ENCODE measurements at regions not wholly inside any gene's neighbourhood (a gene's known extent, or its start where the extent isn't known, plus 50 kb on each side); places are given as distances from the start of the nearest gene placed in this dataset.

GRCh38 chr5:74241751-74242140 lies 398.8 kb downstream of the ENC1 start:
- ChIA-PET POLR2A (no interaction called here), CTCF (interaction anchor here (0.6 kb wide), 1 partner anchor 49 kb away, joined by 3 read pairs; no protein-coding TSS in a partner anchor)
- Histone ChIP-seq H2AFZ (ENCODE audit: low read depth, low read length) (no peak overlapping the region), H3K79me2 (ENCODE audit: control insufficient read depth, insufficient read depth, low read length) (no peaks in the 10 kb centered on the region), H3K4me1 (ENCODE audit: control insufficient read depth, extremely low read depth, insufficient read depth, low read length) (peaks cover 8% of the 10 kb centered on the region), H3K9me1 (replicated peaks; ENCODE audit: control insufficient read depth, extremely low read depth, insufficient read depth, low read length) (no peaks in the 10 kb centered on the region), H3K9me3 (replicated peaks; ENCODE audit: control insufficient read depth, insufficient read depth, low read length) (no peaks in the 10 kb centered on the region), H3K27ac (ENCODE audit: insufficient read depth, low read depth, low read length) (no peak overlapping the region), H3K4me2 (ENCODE audit: insufficient read depth, low read length) (no peak overlapping the region), H3K4me3 (replicated peaks in 1 of 3; ENCODE audit: insufficient read depth in 1 of 3, low read depth in 1 of 3, low read length in 3 of 3) (no peak overlapping the region), H3K9ac (replicated peaks; ENCODE audit: extremely low read depth, insufficient read depth, low read length) (no peak overlapping the region), H4K20me1 (replicated peaks; ENCODE audit: control insufficient read depth, extremely low read depth, insufficient read depth, low read length) (no peaks in the 10 kb centered on the region), H3K36me3 (ENCODE audit: control insufficient read depth in 2 of 2, extremely low read depth in 1 of 2, insufficient read depth in 2 of 2, low read length in 2 of 2) (no peaks in the 10 kb centered on the region), H3K27me3 (ENCODE audit: control insufficient read depth in 2 of 2, insufficient read depth in 2 of 2, low read length in 2 of 2) (peaks cover 6 to 12% of the 10 kb centered on the region in 2 experiments)
- no TSS peak for BruUV-seq (replicated peaks)
- intact Hi-C loops (cut with micrococcal nuclease) = no loop called here
- DNase-seq (ENCODE audit: low read depth, low spot score) (no peak), FAIRE-seq (no peak)
- dilution Hi-C loops (cut with MboI; ENCODE audit: extremely low pct_ligation_motif_present, low sequenced_read_pairs) = no loop called here
- no peak for TF ChIP-seq CTCF (IDR thresholded peaks at IDR 0.05; ENCODE audit: extremely low read depth in 1 of 2, insufficient read depth in 1 of 2, low read depth in 1 of 2, low read length in 2 of 2)
- no peak for TF ChIP-seq POLR2A (IDR thresholded peaks at IDR 0.05; ENCODE audit: low read depth, low read length)

- Histone ChIP-seq H2AFZ (ENCODE audit: low read depth, low read length) (no peak overlapping the region), H4K20me1 (replicated peaks; ENCODE audit: control insufficient read depth, extremely low read depth, insufficient read depth, low read length) (no peaks in the 10 kb centered on the region), H3K9ac (replicated peaks; ENCODE audit: extremely low read depth, insufficient read depth, low read length) (no peak overlapping the region), H3K9me3 (replicated peaks; ENCODE audit: control insufficient read depth, insufficient read depth, low read length) (no peaks in the 10 kb centered on the region), H3K79me2 (ENCODE audit: control insufficient read depth, insufficient read depth, low read length) (no peaks in the 10 kb centered on the region), H3K27me3 (ENCODE audit: control insufficient read depth in 2 of 2, insufficient read depth in 2 of 2, low read length in 2 of 2) (peaks cover 6 to 12% of the 10 kb centered on the region in 2 experiments), H3K36me3 (ENCODE audit: control insufficient read depth in 2 of 2, extremely low read depth in 1 of 2, insufficient read depth in 2 of 2, low read length in 2 of 2) (no peaks in the 10 kb centered on the region), H3K27ac (ENCODE audit: insufficient read depth, low read depth, low read length) (no peak overlapping the region), H3K4me1 (ENCODE audit: control insufficient read depth, extremely low read depth, insufficient read depth, low read length) (peaks cover 8% of the 10 kb centered on the region), H3K4me2 (ENCODE audit: insufficient read depth, low read length) (no peak overlapping the region), H3K4me3 (replicated peaks in 1 of 3; ENCODE audit: insufficient read depth in 1 of 3, low read depth in 1 of 3, low read length in 3 of 3) (no peak overlapping the region), H3K9me1 (replicated peaks; ENCODE audit: control insufficient read depth, extremely low read depth, insufficient read depth, low read length) (no peaks in the 10 kb centered on the region)
- TF ChIP-seq POLR2AphosphoS5 (IDR thresholded peaks at IDR 0.05; ENCODE audit: insufficient read depth, low read depth, low read length) = no peak
- no peak for TF ChIP-seq MYC (IDR thresholded peaks at IDR 0.05; ENCODE audit: low read depth, low read length)
- no peak for TF ChIP-seq CTCF (IDR thresholded peaks at IDR 0.05; ENCODE audit: extremely low read depth in 1 of 2, insufficient read depth in 1 of 2, low read depth in 1 of 2, low read length in 2 of 2)
- TF ChIP-seq GATA2 (IDR thresholded peaks at IDR 0.05; ENCODE audit: insufficient read depth, insufficient read length, low read depth, low read length) = no peak
- TF ChIP-seq MAX (IDR thresholded peaks at IDR 0.05; ENCODE audit: insufficient read depth, insufficient read length) = no peak
- no TSS peak for BruUV-seq (replicated peaks)
- intact Hi-C loops (cut with micrococcal nuclease) (no loop called here), dilution Hi-C loops (cut with MboI; ENCODE audit: extremely low pct_ligation_motif_present, low sequenced_read_pairs) (no loop called here)
- POLR2A ChIA-PET = no interaction called here
- DNase-seq (ENCODE audit: low read depth, low spot score) (no peak), FAIRE-seq (no peak)
- CTCF ChIA-PET = interaction anchor here (1.3 to 1.9 kb wide), 2 partner anchors 28 to 399 kb away, joined by 4 to 5 read pairs; partner anchors contain the start of gene ENC1
These were observed 399.5 kb downstream of the ENC1 start for GRCh38 chr5:74240783-74241750.

All from endothelial cell of umbilical vein (primary cell).